Heart right ventricle (tissue), 16 donors: ENCODE measurements at regions not wholly inside any gene's neighbourhood (a gene's known extent, or its start where the extent isn't known, plus 50 kb on each side); places are given as distances from the start of the nearest gene placed in this dataset.
A peak's percentile ranks its signal among the peaks of the same experiment; 100 is the strongest.

Experiments used
- ATAC-seq, 8 donors: fragments of 200-7000 bp; cut with Tn5 transposase; one replicate each; pipeline ENCODE4 v1.9.1; 2020; ENCODE audit warnings: mild to moderate bottlenecking in 8 of 8, moderate library complexity in 8 of 8, moderate number of reproducible peaks in 1 of 8
- DNase-seq, 2 donors: peaks; one replicate each; pipeline ENCODE4 v3.0.0-alpha.2; 2020
- H3K27ac ChIP-seq, 10 donors: fragments of 200-600 bp; sonication (generic) in 2 of 10; one replicate each; pipeline versions ENCODE4 v1.5.0 to v1.8.0; 2020 to 2022; ENCODE audit warnings: mild to moderate bottlenecking in 3 of 10
- H3K27me3 ChIP-seq, 7 donors: fragments of 200-600 bp; one replicate each; pipeline ENCODE4 v1.8.0; 2021 to 2022; ENCODE audit warnings: mild to moderate bottlenecking in 2 of 7
- H3K36me3 ChIP-seq, 9 donors: fragments of 200-600 bp; sonication (generic) in 1 of 9; one replicate each; pipeline versions ENCODE4 v1.5.0 to v1.8.0; 2020 to 2022; ENCODE audit warnings: mild to moderate bottlenecking in 2 of 9
- H3K4me1 ChIP-seq, 9 donors: fragments of 200-600 bp; sonication (generic) in 1 of 9; one replicate each; pipeline versions ENCODE4 v1.5.0 to v1.8.0; 2020 to 2022; ENCODE audit warnings: mild to moderate bottlenecking in 4 of 9
- H3K4me3 ChIP-seq, 10 donors: fragments of 200-600 bp; sonication (generic) in 2 of 10; one replicate each; pipeline versions ENCODE4 v1.5.0 to v1.8.0; 2020 to 2022; ENCODE audit warnings: mild to moderate bottlenecking in 7 of 10, moderate library complexity in 2 of 10
- H3K9me3 ChIP-seq, 11 donors: fragments of 200-600 bp in 10 of 11; sonication (generic) in 2 of 11; one replicate each; pipeline versions ENCODE4 v1.5.0 to v1.8.0; 2013 to 2022; ENCODE audit warnings: mild to moderate bottlenecking in 2 of 11, control low read depth in 1 of 11, moderate library complexity in 1 of 11
- CTCF ChIP-seq, 9 donors: fragments of 200-600 bp; sonication (generic) in 2 of 9; IDR thresholded peaks; one replicate each; pipeline versions ENCODE4 v1.5.0 to v1.8.0; 2021 to 2022; ENCODE audit warnings: antibody characterized with exemption in 9 of 9, mild to moderate bottlenecking in 5 of 9, moderate library complexity in 1 of 9
- WGBS, 2 donors: extraction: QIAGEN DNeasy Blood & Tissue Kit; methylation state at CpG; one replicate each; pipeline ENCODE4 v1.1.7; 2013; ENCODE audit warnings: inconsistent platforms in 1 of 2; 5-methylcytosine and 5-hydroxymethylcytosine counted together
- intact Hi-C, 10 donors: fragments of 100-400 bp; cut with DNase I; formaldehyde crosslinking; loops; one replicate each; pipeline versions ENCODE4 v1.11.1 to v1.14.2; 2022
- donor health status: Arrhythmogenic right ventricular cardiomyopathy.
- donor health status: ischemic (EF 13 %, LVEDD 7.1; RV severe dilation, severe dysfunction).
- donor health status: healthy with polysubstance abuse.
- donor health status: DM: no; HTN: yes; CAD: no.
- donor health status: DM: no; HTN: no; CAD: no.
- donor health status: ischemic (EF 25% LVEDD 6.9; RV normal size, moderate dysfunction).
- donor health status: ischemic (EF 25% LVEDD 5.7; RV mildly dilated, moderate dysfunction).
- donor health status: healthy.
- donor health status: DM: yes; HTN: yes; CAD: no.
- donor health status: Ischemic cardiomyopathy.
- donor health status: ischemic (EF 35%, LVEDD 5.7; RV mildly dilated, moderate dysfunction).
- donor health status: nonischemic (EF 11% LVEDD 7.7; RV severe dilation, severe dysfunction).
- donor health status: DM: yes; HTN: yes; CAD: no.
- donor health status: PGD.
- donor health status: ischemic (EF 29% LVEDD 5.4; RV normal size, mild dysfunction).
- donor health status: nonischemic (EF 23%, LVEDD 6.1; RV moderate dilation, normal function).

DNA sequence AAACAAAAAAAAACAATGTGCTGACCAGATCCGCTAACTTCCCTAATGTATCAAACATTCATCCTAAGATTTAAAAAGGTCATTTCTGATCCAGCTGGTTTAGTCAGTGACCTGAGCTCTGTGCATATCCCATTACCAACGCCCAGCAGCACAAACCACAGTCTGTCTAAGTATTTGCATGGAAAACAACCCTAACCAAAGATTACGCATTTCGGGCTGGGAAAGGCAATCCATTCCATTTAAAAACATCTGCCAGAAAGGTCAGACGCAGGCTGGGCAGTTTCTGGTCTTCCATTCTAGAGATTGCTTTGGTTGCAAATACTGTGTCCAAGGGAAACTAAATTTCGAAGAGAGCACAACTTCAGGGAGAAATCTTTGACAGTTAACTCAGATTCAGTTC lies 234.9 kb downstream of the FLRT2 start:
- H3K9me3 ChIP-seq = no peaks in the 10 kb centered on the region
- ATAC-seq = peak in 1 of 8 donors; percentile 69
- no peaks in the 10 kb centered on the region for H3K4me1 ChIP-seq
- DNase-seq = no peak
- no peaks in the 10 kb centered on the region for H3K36me3 ChIP-seq
- 81 to 90% methylated on average over 6 of the region's 6 CpGs for WGBS, 2 donors
- no peak for TF ChIP-seq CTCF (IDR thresholded peaks at IDR 0.05)
- H3K27me3 ChIP-seq = no peaks in the 10 kb centered on the region
- intact Hi-C loops = loop anchor here in 1 of 10 donors (10.0 kb wide), 1 partner anchor 1360 kb away; no protein-coding TSS in a partner anchor
- no peak overlapping the region for H3K4me3 ChIP-seq
- no peak overlapping the region for H3K27ac ChIP-seq

GRCh38 chr14:85762526-85762925 lies 232.6 kb downstream of the FLRT2 start:
- Histone ChIP-seq H3K36me3 (no peaks in the 10 kb centered on the region), H3K4me3 (no peak overlapping the region), H3K27me3 (no peaks in the 10 kb centered on the region), H3K4me1 (no peaks in the 10 kb centered on the region), H3K9me3 (no peaks in the 10 kb centered on the region), H3K27ac (no peak overlapping the region)
- no peak for DNase-seq
- WGBS, 2 donors = 88 to 91% methylated on average over 4 of the region's 4 CpGs
- intact Hi-C loops = loop anchor here in 1 of 10 donors (10.0 kb wide), 1 partner anchor 1358 kb away; no protein-coding TSS in a partner anchor
- no peak for ATAC-seq
- no peak for TF ChIP-seq CTCF (IDR thresholded peaks at IDR 0.05)

- DNase-seq (no peak), ATAC-seq (no peak)
- Histone ChIP-seq H3K4me1 (no peaks in the 10 kb centered on the region), H3K27ac (no peak overlapping the region), H3K36me3 (no peaks in the 10 kb centered on the region), H3K4me3 (no peak overlapping the region), H3K27me3 (no peaks in the 10 kb centered on the region), H3K9me3 (peaks cover 0 to 10% (median 0%) of the 10 kb centered on the region in 11 donors)
- 34 to 63% methylated on average over 2 of the region's 2 CpGs for WGBS, 2 donors
- no peak for TF ChIP-seq CTCF (IDR thresholded peaks at IDR 0.05)
- intact Hi-C loops = no loop called here
These were observed 222.2 kb downstream of the FLRT2 start for GRCh38 chr14:85752175-85752574.

GRCh38 chr14:85744573-85744972 lies 214.6 kb downstream of the FLRT2 start:
- no peak overlapping the region for H3K27ac ChIP-seq
- peaks cover 0 to 10% (median 0%) of the 10 kb centered on the region in 11 donors for H3K9me3 ChIP-seq
- H3K4me3 ChIP-seq = no peak overlapping the region
- 90% methylated on average over 4 of the region's 4 CpGs for WGBS, 2 donors
- no peak for DNase-seq
- intact Hi-C loops = no loop called here
- no peaks in the 10 kb centered on the region for H3K27me3 ChIP-seq
- no peak for TF ChIP-seq CTCF (IDR thresholded peaks at IDR 0.05)
- no peaks in the 10 kb centered on the region for H3K4me1 ChIP-seq
- H3K36me3 ChIP-seq = no peaks in the 10 kb centered on the region
- no peak for ATAC-seq
